GM12875 (cell line): ENCODE measurements at regions not wholly inside any gene's neighbourhood (a gene's known extent, or its start where the extent isn't known, plus 50 kb on each side); places are given as distances from the start of the nearest gene placed in this dataset.

Experiments
- H3K4me3 ChIP-seq: one replicate; pipeline ENCODE4 v1.5.1; 2011; ENCODE audit warnings: low read depth, low read length, control low read depth
- CTCF ChIP-seq: IDR thresholded peaks from 2 replicates; pipeline ENCODE4 v1.5.1; 2011; ENCODE audit warnings: low read depth, mild to moderate bottlenecking, control low read depth, inconsistent platforms, low read length, moderate library complexity, borderline replicate concordance; ENCODE audit not compliant: insufficient read depth

GRCh38 chr1:232562855-232563510 lies 67.0 kb downstream of the SIPA1L2 start:
- no peak overlapping the region for H3K4me3 ChIP-seq
- no peak for TF ChIP-seq CTCF

- no peak overlapping the region for H3K4me3 ChIP-seq
- TF ChIP-seq CTCF = no peak
Observed at GRCh38 chr1:232561381-232561780, 68.6 kb downstream of the SIPA1L2 start.

GRCh38 chr1:232560940-232561339 lies 69.0 kb downstream of the SIPA1L2 start:
- H3K4me3 ChIP-seq = no peak overlapping the region
- TF ChIP-seq CTCF = no peak

GRCh38 chr1:232558954-232559353 lies 71.0 kb downstream of the SIPA1L2 start:
- TF ChIP-seq CTCF = no peak
- no peak overlapping the region for H3K4me3 ChIP-seq

GRCh38 chr1:232557502-232558191 lies 72.3 kb downstream of the SIPA1L2 start:
- no peak overlapping the region for H3K4me3 ChIP-seq
- TF ChIP-seq CTCF = no peak

- TF ChIP-seq CTCF = no peak
- H3K4me3 ChIP-seq = no peak overlapping the region
Observed at GRCh38 chr1:232557096-232557495, 72.8 kb downstream of the SIPA1L2 start.

- no peak overlapping the region for H3K4me3 ChIP-seq
- TF ChIP-seq CTCF = no peak
Observed at GRCh38 chr1:232556351-232556750, 73.6 kb downstream of the SIPA1L2 start.
